ENCODE measurements at regions not wholly inside any gene's neighbourhood (a gene's known extent, or its start where the extent isn't known, plus 50 kb on each side); places are given as distances from the start of the nearest gene placed in this dataset.

DNA sequence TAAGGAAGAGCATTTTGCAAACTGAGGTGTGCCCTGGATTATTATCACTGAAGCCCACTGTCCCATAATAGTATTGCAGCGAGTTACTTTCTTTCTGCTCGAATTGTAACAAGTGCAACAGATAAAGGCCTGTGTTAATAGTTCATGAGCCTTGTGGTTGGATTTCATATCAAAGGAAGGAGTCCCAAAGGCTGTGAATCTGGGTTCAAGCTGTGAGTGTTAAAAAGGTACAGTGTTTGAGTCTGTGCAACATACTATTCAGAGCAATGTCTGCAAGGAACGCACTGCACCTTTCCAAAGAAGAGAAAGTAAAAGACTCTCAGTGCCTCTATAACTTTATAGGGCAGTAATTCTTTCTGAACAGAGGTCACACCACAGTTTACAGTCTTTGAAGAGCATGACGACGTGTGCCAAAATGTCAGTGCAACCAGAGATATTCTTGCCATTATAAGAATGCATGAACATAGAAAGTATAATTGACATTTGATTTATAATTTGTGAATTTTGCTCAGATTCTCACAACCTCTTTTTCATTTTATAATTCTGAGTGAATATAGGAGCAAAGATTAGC, 79.1 kb downstream of the CDC7 start (continued):
- TF ChIP-seq ZNF462 (CRISPR knock-in tag; IDR thresholded peaks at IDR 0.05): no peak
- no peak for TF ChIP-seq NANOG (IDR thresholded peaks at IDR 0.05; ENCODE audit: borderline replicate concordance)

- Histone ChIP-seq H3K9me2 (ENCODE audit: insufficient read depth) (0 out of 2 replicates have a peak, but pooled peaks cover 7% of the 10 kb centered on the region), H3K79me2 (replicated peaks; ENCODE audit: insufficient read depth) (no peaks in the 10 kb centered on the region), H2AFZ (peak overlapping the region; percentile 23; the same call in 1 of the 2 replicates), H3K27me3 (ENCODE audit: insufficient read depth) (no peaks in the 10 kb centered on the region), H3K4me2 (no peak overlapping the region), H4K20me1 (replicated peaks; ENCODE audit: insufficient read depth) (no peaks in the 10 kb centered on the region), H3K36me3 (ENCODE audit: insufficient read depth) (no peaks in the 10 kb centered on the region), H3K4me1 (ENCODE audit: insufficient read depth) (peaks cover 8% of the 10 kb centered on the region; the same call in 1 of the 2 replicates), H3K27ac (ENCODE audit: low read depth) (no peak overlapping the region), H3K4me3 (no peak overlapping the region), H3F3A (replicated peaks; ENCODE audit: low read depth) (no peaks in the 10 kb centered on the region)
- Mint-ChIP-seq H3K36me3 (ENCODE audit: low read depth) (no peaks in the 10 kb centered on the region), H3K27ac (no peak overlapping the region), H3K27me3 (ENCODE audit: insufficient read depth, low read depth, poor library complexity) (peaks cover 2% of the 10 kb centered on the region), H3K9me3 (no peaks in the 10 kb centered on the region; the same call in 2 of the 3 replicates), H3K4me1 (peaks cover 16% of the 10 kb centered on the region), H3K4me3 (no peak overlapping the region)
- TF ChIP-seq ZNF462 (CRISPR knock-in tag; IDR thresholded peaks at IDR 0.05): no peak
- no peak for TF ChIP-seq EZH2phosphoT487 (IDR thresholded peaks at IDR 0.05; ENCODE audit: unreplicated experiment)
- TF ChIP-seq NANOG (IDR thresholded peaks at IDR 0.05; ENCODE audit: borderline replicate concordance): no peak
- DNase-seq (ENCODE audit: low spot score): no peak
- no peak for ATAC-seq
Measured at GRCh38 chr1:91582431-91582921, 81.8 kb downstream of the CDC7 start.

Data from GM23338 (cell line).